HG02943 (cell line): ENCODE measurements at regions not wholly inside any gene's neighbourhood (a gene's known extent, or its start where the extent isn't known, plus 50 kb on each side); places are given as distances from the start of the nearest gene placed in this dataset.
"Not testable (repeated sequence)": the region's sequence is repeated elsewhere in the genome, so short reads cannot be mapped to it uniquely, and the experiment has no call there.

Experiments
- ATAC-seq: cut with Tn5 transposase; IDR thresholded peaks from one replicate; pipeline ENCODE4 v1.9.1; 2021; ENCODE audit warnings: mild to moderate bottlenecking, low read depth, moderate library complexity; ENCODE audit not compliant: unreplicated experiment

DNA sequence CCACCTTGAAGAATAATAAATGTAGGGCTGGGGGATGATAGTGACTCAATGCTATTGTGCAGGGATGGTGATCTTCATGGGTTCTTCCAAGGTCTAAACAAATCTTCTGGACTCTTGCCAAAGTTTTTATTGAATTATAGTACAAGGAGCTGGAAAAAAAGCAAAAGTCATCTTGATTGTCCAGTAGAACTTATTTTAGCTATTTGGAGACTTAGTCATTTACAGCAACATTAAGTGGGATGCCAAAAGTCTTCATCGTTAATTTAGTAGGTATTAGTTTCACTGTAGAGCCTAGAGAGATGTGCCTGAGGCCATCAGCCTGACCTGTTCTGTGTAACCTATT, 212.9 kb upstream of the TBX18 start:
- no peak for ATAC-seq

DNA sequence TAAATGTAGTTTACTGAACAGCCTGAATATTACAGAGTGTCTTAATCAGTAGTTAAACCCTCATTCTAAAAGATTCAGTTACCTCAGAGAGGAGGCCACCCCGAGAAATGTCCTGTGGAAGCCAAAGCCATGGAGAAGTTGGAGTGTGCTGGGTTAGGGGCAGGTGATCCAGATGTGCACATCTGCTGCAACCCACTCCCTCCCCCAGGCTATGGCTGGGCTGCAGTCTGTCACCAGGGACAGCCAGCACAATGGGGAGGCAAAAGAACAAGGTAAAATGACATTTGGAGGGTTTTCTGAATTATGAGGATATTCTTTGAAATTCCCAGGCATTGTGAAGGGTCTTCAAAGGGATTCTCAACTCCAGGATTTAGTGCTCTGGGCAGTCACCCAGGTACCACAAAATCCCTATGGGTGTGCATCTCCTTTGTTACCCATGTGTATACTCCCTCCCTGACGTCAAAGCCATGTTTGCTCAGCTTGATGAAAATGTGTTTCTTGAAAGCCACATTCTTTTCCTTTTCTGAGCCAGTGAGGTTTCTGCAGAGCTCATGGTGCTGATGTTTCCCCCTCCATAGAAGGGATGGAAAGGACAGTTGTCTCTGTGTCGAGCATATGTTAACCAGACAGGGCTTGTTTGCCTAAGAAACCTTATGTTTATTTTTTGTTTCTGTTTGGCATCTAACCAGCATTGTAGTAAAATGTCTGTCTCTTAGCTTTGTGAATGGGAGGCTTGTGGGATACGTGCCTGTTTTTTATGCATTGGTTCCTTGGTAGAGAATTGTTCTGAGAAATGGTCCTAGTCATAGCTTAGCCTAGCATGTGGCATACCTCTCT, 212.3 kb upstream of the TBX18 start:
- ATAC-seq = no peak

DNA sequence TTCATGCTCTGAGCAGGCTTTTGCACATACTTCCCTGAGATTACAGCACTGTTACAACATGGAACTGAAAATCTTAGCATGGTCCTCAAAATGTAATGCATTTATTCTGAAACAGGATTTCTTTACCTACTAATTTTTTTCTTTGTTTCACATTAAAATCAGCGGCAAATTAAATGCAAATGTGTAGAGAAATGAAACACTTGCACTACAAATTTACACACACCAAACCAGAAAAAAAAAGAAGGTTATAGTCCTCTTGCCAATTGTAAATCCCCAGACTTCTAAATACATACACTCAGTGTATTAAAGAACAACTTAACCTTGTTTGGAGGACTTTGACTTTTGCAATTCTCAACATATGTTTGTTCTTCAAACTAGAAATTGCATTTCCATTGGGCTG, 210.9 kb upstream of the TBX18 start:
- ATAC-seq = no peak

- ATAC-seq = no peak
Observed at GRCh38 chr6:84973606-84974005, 209.2 kb upstream of the TBX18 start.

GRCh38 chr6:84967965-84968364, 203.6 kb upstream of the TBX18 start:
- ATAC-seq = no peak

- no peak for ATAC-seq
Observed at GRCh38 chr6:84967389-84967788, 203.0 kb upstream of the TBX18 start.

- ATAC-seq = no peak
Observed at GRCh38 chr6:84953111-84953755, 188.8 kb upstream of the TBX18 start.

GRCh38 chr6:84944926-84945325, 180.5 kb upstream of the TBX18 start:
- not testable (repeated sequence) for ATAC-seq

GRCh38 chr6:84943905-84944304, 179.5 kb upstream of the TBX18 start:
- ATAC-seq = no peak

- not testable (repeated sequence) for ATAC-seq
Observed at GRCh38 chr6:84941609-84942008, 177.2 kb upstream of the TBX18 start.

- ATAC-seq = no peak
Observed at GRCh38 chr6:84929212-84929611, 164.8 kb upstream of the TBX18 start.

GRCh38 chr6:84927551-84927950, 163.2 kb upstream of the TBX18 start:
- ATAC-seq = no peak

GRCh38 chr6:84926189-84927155, 162.1 kb upstream of the TBX18 start:
- no peak for ATAC-seq

- ATAC-seq = no peak
Observed at GRCh38 chr6:84921891-84922290, 157.5 kb upstream of the TBX18 start.

DNA sequence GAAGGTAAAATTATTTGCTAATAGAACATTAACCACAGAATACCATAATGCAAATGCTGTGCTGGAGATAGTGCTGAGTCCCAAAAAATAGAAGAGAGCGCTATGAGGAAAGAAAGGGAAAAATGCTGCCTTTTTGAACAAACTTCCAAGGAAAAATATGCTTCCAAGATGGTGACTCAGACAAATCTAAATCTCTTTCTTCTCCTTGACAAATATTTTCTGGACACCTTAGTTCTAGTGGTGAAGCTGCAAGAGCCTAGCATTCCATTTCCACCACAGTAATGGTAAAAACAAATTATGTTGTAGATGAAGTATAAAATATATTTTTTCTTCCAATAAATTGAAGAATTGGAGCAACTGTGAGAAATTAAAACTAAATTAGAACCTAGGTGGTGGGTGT, 155.6 kb upstream of the TBX18 start:
- no peak for ATAC-seq

DNA sequence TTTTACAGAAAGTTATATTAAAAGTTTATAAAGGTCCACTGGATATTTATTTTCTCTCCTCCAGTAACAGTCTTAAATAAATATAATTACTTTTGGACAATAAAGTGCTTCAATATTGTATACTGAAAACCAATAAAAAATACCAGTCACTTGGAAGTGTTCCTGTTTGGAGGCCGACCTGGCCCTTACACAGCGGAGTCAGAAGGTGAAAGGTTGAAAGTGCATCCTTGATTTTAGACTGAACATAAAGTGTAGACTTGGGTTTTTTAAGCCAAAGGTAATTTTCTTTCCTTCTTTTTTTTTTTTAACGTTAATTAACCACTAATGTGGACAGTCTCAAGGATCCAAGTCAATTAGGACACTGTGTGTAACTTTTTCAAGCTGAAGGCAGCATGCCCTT, 152.3 kb upstream of the TBX18 start:
- ATAC-seq = no peak

- no peak for ATAC-seq
Observed at GRCh38 chr6:84912472-84913322, 148.3 kb upstream of the TBX18 start.

DNA sequence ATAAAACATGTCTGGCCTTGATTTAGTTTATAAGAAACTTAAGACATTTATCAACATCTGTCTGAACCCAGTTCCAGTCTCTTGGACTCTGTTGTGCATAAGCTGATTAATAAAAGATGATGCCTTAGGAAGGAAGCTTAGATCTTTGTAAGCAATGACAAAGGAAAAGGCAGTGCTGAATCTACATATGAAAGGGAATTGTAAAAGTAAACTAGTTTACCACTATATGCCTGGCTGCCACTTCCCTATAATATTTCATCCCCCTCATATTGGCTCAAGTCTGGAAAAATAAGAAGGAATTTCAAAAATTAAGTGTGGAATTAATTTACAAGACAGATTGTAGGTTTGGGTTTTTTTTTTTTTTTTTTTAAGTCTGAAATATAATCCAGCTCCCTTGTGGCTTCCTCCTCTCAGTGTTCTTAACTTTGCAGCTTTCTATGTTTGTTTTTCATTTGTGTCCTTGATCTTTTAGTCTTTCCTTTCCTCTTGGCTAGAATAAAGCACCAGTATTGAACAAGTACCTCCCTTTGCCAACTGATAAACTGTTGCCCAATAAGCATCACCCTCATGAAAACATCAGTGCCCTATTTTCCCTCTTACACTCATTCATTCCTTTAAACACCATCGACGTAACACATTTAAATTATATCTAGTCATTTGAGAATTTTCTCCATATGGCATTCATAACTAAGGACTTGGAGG, 146.7 kb upstream of the TBX18 start:
- no peak for ATAC-seq

- no peak for ATAC-seq
Observed at GRCh38 chr6:84908304-84908904, 144.0 kb upstream of the TBX18 start.
